Loucy (cell line): ENCODE measurements at regions not wholly inside any gene's neighbourhood (a gene's known extent, or its start where the extent isn't known, plus 50 kb on each side); places are given as distances from the start of the nearest gene placed in this dataset.

ENCODE experiments used
- EZH2phosphoT487 ChIP-seq: fragments of 200-600 bp; IDR thresholded peaks from 2 replicates; pipeline ENCODE4 v1.6.1; 2018; ENCODE audit warnings: antibody characterized with exemption, mild to moderate bottlenecking, moderate library complexity, borderline replicate concordance
- TF ChIP-seq, protein P1 (sequence below): fragments of 200-600 bp; sonication (generic); conservative IDR thresholded peaks from 2 replicates; pipeline ENCODE4 v1.5.1; 2014; ENCODE audit warnings: mild to moderate bottlenecking, antibody characterized with exemption, low read length

- TF ChIP-seq, protein P1, sequence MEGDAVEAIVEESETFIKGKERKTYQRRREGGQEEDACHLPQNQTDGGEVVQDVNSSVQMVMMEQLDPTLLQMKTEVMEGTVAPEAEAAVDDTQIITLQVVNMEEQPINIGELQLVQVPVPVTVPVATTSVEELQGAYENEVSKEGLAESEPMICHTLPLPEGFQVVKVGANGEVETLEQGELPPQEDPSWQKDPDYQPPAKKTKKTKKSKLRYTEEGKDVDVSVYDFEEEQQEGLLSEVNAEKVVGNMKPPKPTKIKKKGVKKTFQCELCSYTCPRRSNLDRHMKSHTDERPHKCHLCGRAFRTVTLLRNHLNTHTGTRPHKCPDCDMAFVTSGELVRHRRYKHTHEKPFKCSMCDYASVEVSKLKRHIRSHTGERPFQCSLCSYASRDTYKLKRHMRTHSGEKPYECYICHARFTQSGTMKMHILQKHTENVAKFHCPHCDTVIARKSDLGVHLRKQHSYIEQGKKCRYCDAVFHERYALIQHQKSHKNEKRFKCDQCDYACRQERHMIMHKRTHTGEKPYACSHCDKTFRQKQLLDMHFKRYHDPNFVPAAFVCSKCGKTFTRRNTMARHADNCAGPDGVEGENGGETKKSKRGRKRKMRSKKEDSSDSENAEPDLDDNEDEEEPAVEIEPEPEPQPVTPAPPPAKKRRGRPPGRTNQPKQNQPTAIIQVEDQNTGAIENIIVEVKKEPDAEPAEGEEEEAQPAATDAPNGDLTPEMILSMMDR = no peak
- TF ChIP-seq EZH2phosphoT487 = no peak
Measured at GRCh38 chr13:73781384-73781783, 352.8 kb downstream of the KLF12 start.
